ENCODE measurements at regions not wholly inside any gene's neighbourhood (a gene's known extent, or its start where the extent isn't known, plus 50 kb on each side); places are given as distances from the start of the nearest gene placed in this dataset.

DNA sequence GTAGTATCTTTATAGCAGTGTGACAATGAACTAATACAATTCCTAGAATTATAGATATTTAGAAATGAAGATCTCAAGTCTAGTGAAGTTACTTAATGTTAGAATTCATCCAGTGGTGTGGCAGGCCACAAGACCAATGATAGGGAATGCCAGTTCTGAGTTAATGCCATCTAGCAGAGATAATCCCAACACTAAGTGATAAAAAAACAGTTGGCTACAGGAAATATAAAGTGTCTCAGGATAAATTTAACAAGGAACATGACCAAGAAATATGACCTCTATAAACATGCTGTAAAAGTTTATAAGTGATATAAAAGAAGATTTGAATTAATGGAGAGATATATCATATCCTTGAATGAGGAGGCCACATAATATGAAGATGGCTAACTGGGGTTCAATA is 1790.5 kb upstream of the ADGRL3 start:
- TF ChIP-seq, protein P1, sequence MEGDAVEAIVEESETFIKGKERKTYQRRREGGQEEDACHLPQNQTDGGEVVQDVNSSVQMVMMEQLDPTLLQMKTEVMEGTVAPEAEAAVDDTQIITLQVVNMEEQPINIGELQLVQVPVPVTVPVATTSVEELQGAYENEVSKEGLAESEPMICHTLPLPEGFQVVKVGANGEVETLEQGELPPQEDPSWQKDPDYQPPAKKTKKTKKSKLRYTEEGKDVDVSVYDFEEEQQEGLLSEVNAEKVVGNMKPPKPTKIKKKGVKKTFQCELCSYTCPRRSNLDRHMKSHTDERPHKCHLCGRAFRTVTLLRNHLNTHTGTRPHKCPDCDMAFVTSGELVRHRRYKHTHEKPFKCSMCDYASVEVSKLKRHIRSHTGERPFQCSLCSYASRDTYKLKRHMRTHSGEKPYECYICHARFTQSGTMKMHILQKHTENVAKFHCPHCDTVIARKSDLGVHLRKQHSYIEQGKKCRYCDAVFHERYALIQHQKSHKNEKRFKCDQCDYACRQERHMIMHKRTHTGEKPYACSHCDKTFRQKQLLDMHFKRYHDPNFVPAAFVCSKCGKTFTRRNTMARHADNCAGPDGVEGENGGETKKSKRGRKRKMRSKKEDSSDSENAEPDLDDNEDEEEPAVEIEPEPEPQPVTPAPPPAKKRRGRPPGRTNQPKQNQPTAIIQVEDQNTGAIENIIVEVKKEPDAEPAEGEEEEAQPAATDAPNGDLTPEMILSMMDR (IDR thresholded peaks at IDR 0.05) = no peak
- no peaks in the 10 kb centered on the region for H3K36me3 ChIP-seq
- no peak overlapping the region for H3K4me3 ChIP-seq
- H3K27me3 ChIP-seq = no peaks in the 10 kb centered on the region
- no peak overlapping the region for H3K27ac ChIP-seq
- no peak for DNase-seq (ENCODE audit: low spot score)
- H3K9me3 ChIP-seq = no peaks in the 10 kb centered on the region
- no peaks in the 10 kb centered on the region for H3K4me1 ChIP-seq

DNA sequence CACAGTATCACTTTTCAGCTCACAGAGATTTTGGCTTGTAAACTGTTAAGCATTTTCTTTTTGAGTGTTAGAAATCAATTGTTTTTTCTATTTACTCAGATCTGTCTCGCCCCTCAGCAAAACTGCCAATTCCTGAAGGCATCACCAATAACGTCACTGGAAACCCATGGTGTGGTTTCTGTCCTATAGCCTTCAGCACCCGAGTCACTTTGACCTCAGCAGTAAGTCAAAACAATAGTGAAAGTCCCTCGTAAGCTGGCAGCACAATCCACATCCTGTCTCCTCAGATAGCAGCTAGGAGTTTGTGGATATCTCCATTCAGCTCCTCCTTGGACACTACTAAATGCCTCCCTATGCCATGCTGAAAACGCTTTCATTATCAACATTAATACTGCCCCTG is 1787.4 kb upstream of the ADGRL3 start:
- Histone ChIP-seq H3K36me3 (no peaks in the 10 kb centered on the region), H3K27ac (no peak overlapping the region), H3K4me3 (no peak overlapping the region), H3K9me3 (no peaks in the 10 kb centered on the region), H3K4me1 (no peaks in the 10 kb centered on the region), H3K27me3 (no peaks in the 10 kb centered on the region)
- no peak for DNase-seq (ENCODE audit: low spot score)
- TF ChIP-seq, protein P1 (IDR thresholded peaks at IDR 0.05) = no peak

DNA sequence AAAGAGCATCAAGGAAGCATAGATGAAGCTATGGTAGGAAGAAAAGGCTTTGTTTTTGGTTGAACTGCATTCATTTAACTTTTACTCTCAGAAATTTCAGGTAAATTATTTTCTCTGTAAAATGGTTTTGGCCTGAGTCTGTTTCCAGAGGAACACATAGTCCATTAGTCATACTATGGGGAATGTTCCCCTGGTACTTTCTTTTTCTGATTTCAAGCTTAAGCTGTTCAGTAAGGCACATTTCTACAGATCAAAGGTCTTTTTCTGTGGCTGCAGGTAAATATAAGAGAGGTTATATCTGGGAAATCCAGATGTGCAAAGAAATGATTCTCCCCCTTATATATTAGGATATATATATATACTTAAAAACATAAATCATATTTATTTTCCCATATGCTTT is 1744.4 kb upstream of the ADGRL3 start:
- H3K4me1 ChIP-seq = no peaks in the 10 kb centered on the region
- no peak for DNase-seq (ENCODE audit: low spot score)
- H3K4me3 ChIP-seq = no peak overlapping the region
- no peak overlapping the region for H3K27ac ChIP-seq
- H3K9me3 ChIP-seq = no peaks in the 10 kb centered on the region
- no peaks in the 10 kb centered on the region for H3K27me3 ChIP-seq
- H3K36me3 ChIP-seq = no peaks in the 10 kb centered on the region
- TF ChIP-seq, protein P1 (IDR thresholded peaks at IDR 0.05) = no peak

DNA sequence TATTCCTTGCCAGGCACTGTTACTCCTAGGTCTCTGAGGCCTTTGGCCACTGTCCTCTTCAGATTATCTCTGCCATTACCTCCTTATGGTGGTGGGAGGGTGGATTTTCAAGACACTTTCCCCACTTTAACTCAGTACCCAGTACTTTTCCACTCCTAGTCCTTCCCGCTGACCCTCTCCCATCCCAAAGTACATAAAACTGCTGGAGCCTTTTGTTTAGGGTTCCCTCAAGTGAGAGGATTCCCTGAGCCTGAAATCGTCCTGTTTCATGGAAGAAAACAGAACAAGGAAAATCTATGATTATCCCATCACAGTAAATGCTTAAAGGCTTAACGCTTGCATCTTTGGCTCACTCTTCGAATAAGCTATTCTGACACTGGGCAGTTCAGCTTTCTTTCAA is 1742.5 kb upstream of the ADGRL3 start:
- Histone ChIP-seq H3K4me1 (no peaks in the 10 kb centered on the region), H3K9me3 (no peaks in the 10 kb centered on the region), H3K27me3 (no peaks in the 10 kb centered on the region), H3K27ac (no peak overlapping the region), H3K36me3 (no peaks in the 10 kb centered on the region), H3K4me3 (no peak overlapping the region)
- no peak for DNase-seq (ENCODE audit: low spot score)
- TF ChIP-seq, protein P1 (IDR thresholded peaks at IDR 0.05) = no peak

DNA sequence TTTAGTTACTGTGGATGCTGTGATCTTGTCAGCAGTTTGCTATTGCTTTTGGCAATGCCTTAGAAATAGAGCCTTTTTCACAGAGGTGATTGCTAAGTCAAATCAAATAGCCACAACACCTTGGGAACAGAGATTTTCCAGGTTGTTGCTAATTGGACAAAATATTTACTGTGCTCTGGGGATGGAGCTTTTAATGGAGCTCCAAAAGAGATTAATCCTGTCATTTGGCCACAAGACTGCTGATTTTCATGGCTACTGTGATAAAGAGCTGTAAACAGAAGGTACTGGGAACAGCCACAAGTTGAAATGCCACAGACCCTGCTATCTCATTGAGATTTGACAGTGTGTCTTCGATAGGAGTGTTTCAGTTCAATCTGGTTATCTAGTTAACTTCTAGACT is 1715.2 kb upstream of the ADGRL3 start:
- Histone ChIP-seq H3K9me3 (peaks cover 0 to 23% of the 10 kb centered on the region in 2 donors), H3K27me3 (no peaks in the 10 kb centered on the region), H3K36me3 (no peaks in the 10 kb centered on the region), H3K4me3 (no peak overlapping the region), H3K4me1 (no peaks in the 10 kb centered on the region), H3K27ac (no peak overlapping the region)
- TF ChIP-seq, protein P1 (IDR thresholded peaks at IDR 0.05) = no peak
- no peak for DNase-seq (ENCODE audit: low spot score)

DNA sequence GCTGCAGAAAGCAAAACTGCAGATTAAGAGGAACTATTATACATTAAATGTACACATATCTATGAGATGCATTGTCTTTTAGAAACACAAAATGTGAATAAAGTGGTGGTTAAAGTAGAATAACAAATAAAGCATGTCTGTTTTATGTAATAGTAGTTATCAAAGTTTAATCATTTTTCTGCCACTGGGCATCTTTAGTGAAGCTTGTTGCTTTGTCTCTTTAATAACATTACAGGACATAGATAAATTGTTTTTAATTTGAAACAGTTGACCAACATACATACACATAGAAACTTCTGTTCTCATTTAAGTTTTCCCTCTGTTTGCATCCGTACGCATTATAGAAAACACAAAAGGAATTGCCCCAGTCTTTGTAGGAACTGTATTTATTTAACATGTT is 1700.0 kb upstream of the ADGRL3 start:
- H3K4me1 ChIP-seq = no peaks in the 10 kb centered on the region
- H3K9me3 ChIP-seq = no peaks in the 10 kb centered on the region
- no peak overlapping the region for H3K4me3 ChIP-seq
- DNase-seq (ENCODE audit: low spot score) = no peak
- no peaks in the 10 kb centered on the region for H3K27me3 ChIP-seq
- no peak overlapping the region for H3K27ac ChIP-seq
- TF ChIP-seq, protein P1 (IDR thresholded peaks at IDR 0.05) = no peak
- H3K36me3 ChIP-seq = no peaks in the 10 kb centered on the region

All from right atrium auricular region (tissue), 2 donors.